Large intestine (tissue), 3 donors: ENCODE measurements at regions not wholly inside any gene's neighbourhood (a gene's known extent, or its start where the extent isn't known, plus 50 kb on each side); places are given as distances from the start of the nearest gene placed in this dataset.
A peak's percentile ranks its signal among the peaks of the same experiment; 100 is the strongest.
"Not testable (repeated sequence)": the region's sequence is repeated elsewhere in the genome, so short reads cannot be mapped to it uniquely, and the experiment has no call there.

Experiments used
- DNase-seq, 2 donors: peaks; one replicate each; pipeline versions ENCODE4 v3.0.0 to v3.0.0-alpha.2; 2013
- H3K27ac ChIP-seq: one replicate; pipeline ENCODE4 v1.5.1; 2013; ENCODE audit warnings: low read length
- H3K27me3 ChIP-seq: 2 replicates; pipeline ENCODE4 v1.6.1; 2013; ENCODE audit warnings: low read length; ENCODE audit not compliant: control insufficient read depth, insufficient read depth
- H3K36me3 ChIP-seq: 2 replicates; pipeline ENCODE4 v1.6.1; 2013; ENCODE audit warnings: low read length; ENCODE audit not compliant: control insufficient read depth, insufficient read depth
- H3K4me1 ChIP-seq: one replicate; pipeline ENCODE4 v1.6.1; 2013; ENCODE audit warnings: low read length; ENCODE audit not compliant: control insufficient read depth, insufficient read depth
- H3K4me3 ChIP-seq: one replicate; pipeline ENCODE4 v1.5.1; 2013; ENCODE audit warnings: low read length
- H3K9me3 ChIP-seq: one replicate; pipeline ENCODE4 v1.6.1; 2013; ENCODE audit warnings: mild to moderate bottlenecking, low read depth, low read length, moderate library complexity; ENCODE audit not compliant: control insufficient read depth
- whole genome bisulfite sequencing: methylation state at CpG from one replicate; pipeline ENCODE4 v1.1.5; 2013; ENCODE audit warnings: low lambda C conversion rate; ENCODE audit not compliant: insufficient coverage; 5-methylcytosine and 5-hydroxymethylcytosine counted together

DNA sequence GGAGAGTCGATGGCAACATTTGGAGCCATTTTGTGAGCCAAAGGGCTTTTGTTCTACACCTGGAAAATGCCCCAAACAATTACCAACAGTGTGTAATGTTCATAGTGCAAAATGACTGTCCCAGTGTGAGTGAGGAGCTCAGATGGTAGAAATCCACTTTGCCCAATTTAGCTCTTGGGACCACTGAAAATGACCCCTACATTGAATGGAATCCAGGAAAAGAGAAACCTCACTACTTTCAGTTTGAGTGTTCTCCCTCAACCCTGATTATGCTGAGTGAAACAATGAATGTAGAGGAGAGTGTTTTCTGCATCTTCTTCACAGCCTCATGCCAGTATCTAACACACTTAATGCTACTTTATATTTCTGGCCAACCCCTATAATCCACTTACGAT is 84.9 kb upstream of the NRN1 start:
- Histone ChIP-seq H3K27me3 (no peaks in the 10 kb centered on the region), H3K36me3 (no peaks in the 10 kb centered on the region), H3K4me1 (no peaks in the 10 kb centered on the region), H3K4me3 (no peak overlapping the region), H3K27ac (no peak overlapping the region), H3K9me3 (no peaks in the 10 kb centered on the region)
- WGBS, result no CpG with 5 or more reads among the region's 2 CpGs
- no peak for DNase-seq

DNA sequence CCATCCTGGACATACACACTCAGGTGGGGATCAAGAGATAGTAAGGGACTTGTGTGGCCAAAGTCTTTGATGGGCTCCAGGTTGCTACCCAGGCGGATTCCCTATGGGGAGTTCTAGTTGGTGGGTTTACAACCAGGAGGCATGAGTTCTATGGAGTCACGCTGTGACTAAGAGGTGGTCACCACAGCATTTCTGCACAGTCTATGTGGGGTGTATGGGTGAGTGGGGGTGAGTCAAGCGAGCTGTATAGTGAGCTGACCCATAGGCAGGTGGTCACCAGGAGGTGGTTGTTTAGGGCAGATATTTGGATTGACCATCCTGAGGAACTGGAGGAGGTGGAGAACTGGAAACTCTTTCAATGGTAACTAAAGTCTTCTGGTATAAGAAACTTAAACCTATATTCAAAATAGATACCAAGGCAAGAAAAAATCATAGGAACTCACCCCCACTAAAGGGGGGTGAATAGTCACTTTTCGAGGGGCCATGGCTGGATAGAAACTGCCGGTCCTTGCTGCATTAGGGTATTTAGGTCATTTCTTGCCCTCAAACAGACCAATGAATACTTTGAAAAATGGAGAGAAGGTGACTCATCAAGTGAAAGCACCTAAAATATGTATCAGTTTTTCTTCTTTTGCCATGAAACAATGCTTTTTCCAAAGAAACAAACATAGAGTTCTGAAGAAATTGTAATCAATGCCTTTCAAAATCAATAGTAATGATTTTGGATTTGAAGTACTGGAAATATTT is 84.3 kb upstream of the NRN1 start:
- Histone ChIP-seq H3K4me1 (no peaks in the 10 kb centered on the region), H3K4me3 (no peak overlapping the region), H3K36me3 (no peaks in the 10 kb centered on the region), H3K27me3 (no peaks in the 10 kb centered on the region), H3K9me3 (no peaks in the 10 kb centered on the region), H3K27ac (no peak overlapping the region)
- WGBS, result no CpG with 5 or more reads among the region's 5 CpGs
- no peak for DNase-seq

DNA sequence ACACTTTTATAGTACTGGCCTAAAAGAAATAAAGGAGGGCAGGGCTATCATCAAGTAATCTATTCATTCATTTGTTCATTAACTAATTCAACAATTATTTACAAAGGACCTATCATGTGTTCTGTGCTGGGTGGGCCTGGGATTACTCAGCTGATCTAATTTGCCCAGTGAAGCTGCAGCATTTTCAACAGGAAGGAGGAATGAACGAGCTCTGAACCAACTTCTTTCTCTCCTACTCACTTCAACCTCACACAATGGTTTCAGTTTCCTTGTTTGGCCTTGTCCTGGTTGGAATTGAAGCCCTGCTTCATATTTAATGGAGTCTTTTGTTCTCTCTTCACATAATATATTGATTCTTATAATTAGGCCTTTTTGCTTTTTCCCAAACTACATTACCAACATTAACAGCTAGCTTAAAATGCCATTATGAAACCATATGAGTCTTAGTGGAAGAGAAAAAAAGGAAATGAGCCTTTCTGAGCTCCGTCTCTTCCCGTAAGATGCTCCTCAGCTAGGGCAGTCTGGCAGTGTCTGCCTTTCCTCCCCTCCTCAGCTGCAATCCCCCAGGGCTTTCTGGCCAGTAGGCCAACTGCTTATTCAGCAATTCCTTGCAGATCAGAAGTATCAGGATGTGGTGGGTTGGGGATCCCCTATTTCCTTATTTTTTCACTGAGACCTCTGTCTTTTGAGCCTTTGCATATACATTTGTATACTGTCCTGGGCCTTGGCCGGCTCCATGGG is 79.4 kb upstream of the NRN1 start:
- H3K27me3 ChIP-seq, result no peaks in the 10 kb centered on the region
- no peaks in the 10 kb centered on the region for H3K36me3 ChIP-seq
- 71% methylated on average over 1 of the region's 4 CpGs for whole genome bisulfite sequencing
- no peak for DNase-seq
- no peaks in the 10 kb centered on the region for H3K9me3 ChIP-seq
- H3K27ac ChIP-seq, result no peak overlapping the region
- H3K4me1 ChIP-seq, result no peaks in the 10 kb centered on the region
- no peak overlapping the region for H3K4me3 ChIP-seq

DNA sequence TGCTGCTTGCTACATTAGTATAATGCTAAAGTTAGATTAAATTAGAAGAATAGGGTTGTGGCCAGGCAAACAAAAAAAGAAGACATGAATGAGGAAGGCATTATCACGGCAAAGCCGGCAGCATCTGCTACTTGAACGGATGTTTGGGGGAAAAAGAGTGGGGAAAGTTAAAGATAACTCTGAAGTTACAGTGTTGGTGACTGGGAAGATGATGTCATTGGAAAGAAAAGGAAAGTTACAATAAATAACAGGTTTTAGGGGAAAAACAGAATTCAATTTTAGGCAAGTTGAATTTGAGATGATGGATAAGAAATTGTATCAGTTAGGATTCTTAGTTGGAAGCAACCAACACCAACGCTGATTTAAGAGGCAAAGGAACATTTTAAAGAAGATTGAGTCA is 74.2 kb upstream of the NRN1 start:
- no peak overlapping the region for H3K27ac ChIP-seq
- WGBS, result 80% methylated on average over 2 of the region's 4 CpGs
- no peak for DNase-seq
- H3K4me3 ChIP-seq, result no peak overlapping the region
- H3K27me3 ChIP-seq, result no peaks in the 10 kb centered on the region
- H3K4me1 ChIP-seq, result no peaks in the 10 kb centered on the region
- H3K36me3 ChIP-seq, result no peaks in the 10 kb centered on the region
- H3K9me3 ChIP-seq, result no peaks in the 10 kb centered on the region

DNA sequence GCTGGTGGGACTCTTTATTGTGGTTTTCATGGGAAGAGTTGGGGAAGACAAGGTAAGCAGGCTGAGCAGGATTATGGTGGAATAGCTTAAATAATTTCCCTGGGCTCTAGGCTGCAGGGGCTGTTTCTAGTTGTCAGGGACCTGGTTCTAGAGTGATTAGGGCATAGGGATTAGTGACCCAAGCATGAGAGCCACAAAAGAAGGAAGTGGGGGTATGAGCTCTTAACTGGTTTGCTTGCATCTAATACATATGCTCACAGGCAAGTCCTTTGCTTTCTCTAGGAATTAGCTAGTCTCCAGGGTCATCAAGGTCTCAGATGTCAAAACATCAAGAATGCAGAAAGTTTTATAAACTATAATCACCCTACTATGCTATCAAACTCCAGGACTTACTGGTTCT is 67.5 kb upstream of the NRN1 start:
- no peaks in the 10 kb centered on the region for H3K4me1 ChIP-seq
- no peaks in the 10 kb centered on the region for H3K27me3 ChIP-seq
- H3K4me3 ChIP-seq, result no peak overlapping the region
- no peaks in the 10 kb centered on the region for H3K9me3 ChIP-seq
- H3K36me3 ChIP-seq, result no peaks in the 10 kb centered on the region
- no peak for DNase-seq
- H3K27ac ChIP-seq, result no peak overlapping the region

DNA sequence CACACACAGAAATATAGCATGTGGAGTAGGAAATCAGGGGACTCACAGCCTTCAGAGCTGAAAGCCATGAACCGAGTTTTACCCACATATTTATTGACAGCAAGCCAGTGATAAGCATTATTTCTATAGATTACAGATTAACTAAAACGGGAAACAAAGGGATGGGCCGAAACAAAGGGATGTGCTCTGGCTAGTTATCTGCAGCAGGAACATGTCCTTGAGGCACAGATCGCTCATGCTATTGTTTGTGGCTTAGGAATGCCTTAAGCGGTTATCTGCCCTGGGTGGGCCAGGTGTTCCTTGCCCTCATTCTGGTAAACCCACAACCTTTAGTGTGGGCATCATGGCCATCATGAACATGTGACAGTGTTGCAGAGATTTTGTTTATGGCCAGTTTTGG is 61.4 kb upstream of the NRN1 start:
- H3K9me3 ChIP-seq, H3K27ac ChIP-seq, H3K4me3 ChIP-seq, H3K27me3 ChIP-seq, H3K4me1 ChIP-seq, DNase-seq, H3K36me3 ChIP-seq: not testable (repeated sequence)
- WGBS, result 100% methylated on average over 1 of the region's 5 CpGs

DNA sequence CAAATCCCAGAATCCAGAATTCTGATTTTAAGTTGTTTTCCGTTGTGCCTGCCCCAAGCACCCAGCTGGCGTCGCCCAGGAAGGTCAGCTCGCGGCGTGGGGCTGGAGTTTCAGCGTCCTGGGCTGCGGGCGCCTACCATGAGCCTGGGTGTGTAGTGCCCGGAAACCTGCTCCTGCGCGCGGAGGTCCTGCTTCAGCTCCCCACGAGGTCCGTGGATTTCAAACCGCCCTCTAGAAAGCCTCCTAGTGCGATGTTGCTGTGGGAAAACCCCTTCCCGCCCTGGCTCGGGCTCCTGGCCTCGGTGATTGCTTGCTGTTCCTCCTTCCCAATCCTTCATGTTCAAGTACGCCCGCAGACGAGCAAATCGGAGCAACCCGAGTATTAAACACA is 51.3 kb upstream of the NRN1 start:
- H3K4me3 ChIP-seq, result no peak overlapping the region
- no CpG with 5 or more reads among the region's 25 CpGs for WGBS

DNA sequence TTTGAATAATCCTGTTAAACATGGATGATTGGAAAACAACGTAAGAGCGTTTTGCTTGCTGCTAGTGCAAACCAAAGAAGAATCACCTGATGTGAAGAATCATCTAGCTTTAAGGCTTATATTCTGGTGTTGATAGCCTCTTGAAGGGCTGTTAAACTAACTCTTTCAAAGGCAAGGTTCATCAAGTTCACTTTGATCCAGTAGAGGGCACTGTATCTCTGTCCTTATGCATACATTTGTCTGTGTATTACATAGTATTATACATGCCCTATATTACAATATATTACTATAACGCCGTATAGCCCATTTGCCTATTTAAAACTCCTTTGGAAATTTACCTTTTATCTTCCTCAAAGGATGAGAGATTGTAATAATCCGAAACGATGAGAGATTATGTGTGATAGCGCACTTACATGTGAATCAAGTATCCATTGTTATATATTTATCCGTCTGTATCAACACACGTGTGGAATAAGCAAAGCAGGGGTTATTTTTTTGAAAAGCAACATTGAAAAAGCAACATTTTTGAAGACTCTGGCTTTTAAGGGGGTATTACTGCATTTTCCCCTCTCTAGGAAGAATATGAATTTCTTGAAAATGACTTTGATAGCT is 50.8 kb upstream of the NRN1 start:
- 82% methylated on average over 7 of the region's 9 CpGs for WGBS
- Histone ChIP-seq H3K9me3 (no peaks in the 10 kb centered on the region), H3K27me3 (no peaks in the 10 kb centered on the region), H3K36me3 (no peaks in the 10 kb centered on the region), H3K4me1 (no peaks in the 10 kb centered on the region), H3K4me3 (no peak overlapping the region), H3K27ac (no peak overlapping the region)
- peak; percentile 10 to 38 for DNase-seq

More for the DNA sequence above, 51.3 kb upstream of the NRN1 start:
- no peak for DNase-seq
- Histone ChIP-seq H3K27ac (no peak overlapping the region), H3K4me1 (no peaks in the 10 kb centered on the region), H3K36me3 (no peaks in the 10 kb centered on the region), H3K9me3 (no peaks in the 10 kb centered on the region), H3K27me3 (no peaks in the 10 kb centered on the region)
